WTC11 (cell line): ENCODE measurements at regions not wholly inside any gene's neighbourhood (a gene's known extent, or its start where the extent isn't known, plus 50 kb on each side); places are given as distances from the start of the nearest gene placed in this dataset.

Experiments used
- ATAC-seq: fragments of 200-7000 bp; cut with Tn5 transposase; 2 replicates; pipeline ENCODE4 v1.10.0; 2021; ENCODE audit warnings: mild to moderate bottlenecking, moderate library complexity
- CTCF ChIA-PET: fragments of 300-600 bp; sonication (Branson Sonifier 250); formaldehyde crosslinking; loops from one replicate; lab custom pipeline; 2021; ENCODE audit warnings: antibody characterized with exemption; lab: Charles Lee
- POLR2A ChIA-PET: fragments of 350-600 bp; sonication (Branson Sonifier 250); formaldehyde crosslinking; loops from one replicate; lab custom pipeline; 2021; ENCODE audit warnings: antibody characterized with exemption; lab: Charles Lee
- DNase-seq: peaks from one replicate; pipeline ENCODE4 v3.0.0; 2021; ENCODE audit warnings: low spot score
- H3K27ac Mint-ChIP-seq: 2 replicates; pipeline ENCODE4 v1.8.0; 2021; ENCODE audit warnings: mixed read lengths
- H3K27me3 Mint-ChIP-seq: 2 replicates; pipeline ENCODE4 v1.8.0; 2021; ENCODE audit warnings: low read depth, mild to moderate bottlenecking, moderate library complexity, mixed read lengths
- H3K36me3 Mint-ChIP-seq: 2 replicates; pipeline ENCODE4 v1.8.0; 2021; ENCODE audit warnings: mixed read lengths
- H3K4me1 Mint-ChIP-seq: 2 replicates; pipeline ENCODE4 v1.8.0; 2022; ENCODE audit warnings: mixed read lengths
- H3K4me3 Mint-ChIP-seq: 2 replicates; pipeline ENCODE4 v1.8.0; 2021; ENCODE audit warnings: mild to moderate bottlenecking, moderate library complexity, mixed read lengths
- H3K9me3 Mint-ChIP-seq: 2 replicates; pipeline ENCODE4 v1.8.0; 2021; ENCODE audit warnings: mixed read lengths
- ATF2 ChIP-seq: sonication (generic); formaldehyde crosslinking; IDR thresholded peaks from 2 replicates; pipeline ENCODE4 v1.8.1; 2022; ENCODE audit warnings: low read depth, missing genetic modification reagents, borderline replicate concordance
- CREB1 ChIP-seq: sonication (generic); formaldehyde crosslinking; IDR thresholded peaks from 2 replicates; pipeline ENCODE4 v1.8.0; 2023; ENCODE audit warnings: mild to moderate bottlenecking, missing genetic modification reagents
- CTCF ChIP-seq: fragments of 200-600 bp; IDR thresholded peaks from 2 replicates; pipeline ENCODE4 v1.8.0; 2022; ENCODE audit warnings: antibody characterized with exemption
- E2F4 ChIP-seq: sonication (generic); formaldehyde crosslinking; IDR thresholded peaks from 2 replicates; pipeline ENCODE4 v1.8.1; 2022; ENCODE audit warnings: low read depth, mild to moderate bottlenecking, moderate library complexity, missing genetic modification reagents, borderline replicate concordance
- ETV6 ChIP-seq: sonication (generic); formaldehyde crosslinking; IDR thresholded peaks from 2 replicates; pipeline ENCODE4 v1.8.1; 2022; ENCODE audit warnings: mild to moderate bottlenecking, missing genetic modification reagents
- FOXJ3 ChIP-seq: sonication (generic); formaldehyde crosslinking; IDR thresholded peaks from 2 replicates; pipeline ENCODE4 v1.9.0; 2021; ENCODE audit warnings: missing genetic modification reagents, mild to moderate bottlenecking, borderline replicate concordance
- HMGA2 ChIP-seq: fragments of 250-450 bp; sonication (Bioruptor Pico); IDR thresholded peaks from 2 replicates; pipeline ENCODE4 v1.4.0; 2021; ENCODE audit warnings: mild to moderate bottlenecking, moderate library complexity
- IRF2 ChIP-seq: sonication (generic); formaldehyde crosslinking; IDR thresholded peaks from 2 replicates; pipeline ENCODE4 v1.8.0; 2022; ENCODE audit warnings: low read depth, missing genetic modification reagents, borderline replicate concordance
- JUN ChIP-seq: sonication (generic); formaldehyde crosslinking; IDR thresholded peaks from 2 replicates; pipeline ENCODE4 v1.8.0; 2023; ENCODE audit warnings: mild to moderate bottlenecking, missing genetic modification reagents
- NFE2L1 ChIP-seq: sonication (generic); formaldehyde crosslinking; IDR thresholded peaks from 2 replicates; pipeline ENCODE4 v1.8.1; 2023; ENCODE audit warnings: missing genetic modification reagents
- NFYB ChIP-seq: sonication (generic); formaldehyde crosslinking; conservative IDR thresholded peaks from 2 replicates; pipeline ENCODE4 v1.8.0; 2022; ENCODE audit warnings: low read depth, missing genetic modification reagents
- NR1H2 ChIP-seq: sonication (generic); formaldehyde crosslinking; IDR thresholded peaks from 2 replicates; pipeline ENCODE4 v1.9.0; 2021; ENCODE audit warnings: mild to moderate bottlenecking, moderate library complexity, missing genetic modification reagents
- NR3C1 ChIP-seq: sonication (generic); formaldehyde crosslinking; conservative IDR thresholded peaks from 2 replicates; pipeline ENCODE4 v1.8.1; 2023; ENCODE audit warnings: low read depth, mild to moderate bottlenecking, missing genetic modification reagents
- RELA ChIP-seq: sonication (generic); formaldehyde crosslinking; IDR thresholded peaks from 2 replicates; pipeline ENCODE4 v1.8.1; 2022; ENCODE audit warnings: missing genetic modification reagents, mild to moderate bottlenecking, borderline replicate concordance
- RORB ChIP-seq: fragments of 250-450 bp; sonication (Bioruptor Pico); IDR thresholded peaks from 2 replicates; pipeline ENCODE4 v1.9.0; 2021; ENCODE audit warnings: mild to moderate bottlenecking
- SP1 ChIP-seq: sonication (generic); formaldehyde crosslinking; conservative IDR thresholded peaks from 2 replicates; pipeline ENCODE4 v1.8.1; 2022; ENCODE audit warnings: missing genetic modification reagents
- ZNF219 ChIP-seq: sonication (generic); formaldehyde crosslinking; IDR thresholded peaks from 2 replicates; pipeline ENCODE4 v1.8.0; 2023; ENCODE audit warnings: missing genetic modification reagents, mild to moderate bottlenecking, borderline replicate concordance
- ZNF281 ChIP-seq: sonication (generic); formaldehyde crosslinking; IDR thresholded peaks from 2 replicates; pipeline ENCODE4 v1.8.0; 2023; ENCODE audit warnings: mild to moderate bottlenecking, missing genetic modification reagents
- ZNF317 ChIP-seq: sonication (generic); formaldehyde crosslinking; IDR thresholded peaks from 2 replicates; pipeline ENCODE4 v1.8.1; 2023; ENCODE audit warnings: low read depth, mild to moderate bottlenecking, moderate library complexity, missing genetic modification reagents, borderline replicate concordance
- ZNF423 ChIP-seq: fragments of 250-450 bp; sonication (Bioruptor Pico); IDR thresholded peaks from 2 replicates; pipeline ENCODE4 v2.1.2; 2022; ENCODE audit warnings: mild to moderate bottlenecking, moderate library complexity
- ZNF671 ChIP-seq: fragments of 250-450 bp; sonication (Bioruptor Pico); IDR thresholded peaks from 2 replicates; pipeline ENCODE4 v1.8.0; 2021; ENCODE audit warnings: mild to moderate bottlenecking
- TF ChIP-seq, protein P1 (sequence below): fragments of 250-450 bp; sonication (Bioruptor Pico); conservative IDR thresholded peaks from 2 replicates; pipeline ENCODE4 v1.9.0; 2021; ENCODE audit warnings: mild to moderate bottlenecking
- TF ChIP-seq, protein P2 (sequence below): sonication (generic); formaldehyde crosslinking; IDR thresholded peaks from 2 replicates; pipeline ENCODE4 v1.8.1; 2022; ENCODE audit warnings: mild to moderate bottlenecking, moderate library complexity, missing genetic modification reagents
- TF ChIP-seq, protein P3 (sequence below): sonication (generic); formaldehyde crosslinking; IDR thresholded peaks from 2 replicates; pipeline ENCODE4 v1.8.1; 2022; ENCODE audit warnings: mild to moderate bottlenecking, missing genetic modification reagents, moderate library complexity, borderline replicate concordance

- Mint-ChIP-seq H3K36me3 (no peaks in the 10 kb centered on the region), H3K27me3 (peaks cover 25% of the 10 kb centered on the region), H3K27ac (no peak overlapping the region), H3K9me3 (peaks cover 4% of the 10 kb centered on the region), H3K4me1 (peaks cover 12% of the 10 kb centered on the region), H3K4me3 (no peak overlapping the region)
- DNase-seq (no peak), ATAC-seq (no peak)
- TF ChIP-seq NFE2L1 (CRISPR knock-in tag) (no peak), CTCF (no peak), ETV6 (no peak), RELA (CRISPR knock-in tag) (no peak), SP1 (CRISPR knock-in tag) (no peak), HMGA2 (no peak), ATF2 (CRISPR knock-in tag) (no peak), NR1H2 (CRISPR knock-in tag) (no peak), RORB (CRISPR knock-in tag) (no peak), ZNF671 (no peak), E2F4 (no peak), IRF2 (CRISPR knock-in tag) (no peak), ZNF423 (no peak), ZNF317 (CRISPR knock-in tag) (no peak)
- TF ChIP-seq, protein P1, sequence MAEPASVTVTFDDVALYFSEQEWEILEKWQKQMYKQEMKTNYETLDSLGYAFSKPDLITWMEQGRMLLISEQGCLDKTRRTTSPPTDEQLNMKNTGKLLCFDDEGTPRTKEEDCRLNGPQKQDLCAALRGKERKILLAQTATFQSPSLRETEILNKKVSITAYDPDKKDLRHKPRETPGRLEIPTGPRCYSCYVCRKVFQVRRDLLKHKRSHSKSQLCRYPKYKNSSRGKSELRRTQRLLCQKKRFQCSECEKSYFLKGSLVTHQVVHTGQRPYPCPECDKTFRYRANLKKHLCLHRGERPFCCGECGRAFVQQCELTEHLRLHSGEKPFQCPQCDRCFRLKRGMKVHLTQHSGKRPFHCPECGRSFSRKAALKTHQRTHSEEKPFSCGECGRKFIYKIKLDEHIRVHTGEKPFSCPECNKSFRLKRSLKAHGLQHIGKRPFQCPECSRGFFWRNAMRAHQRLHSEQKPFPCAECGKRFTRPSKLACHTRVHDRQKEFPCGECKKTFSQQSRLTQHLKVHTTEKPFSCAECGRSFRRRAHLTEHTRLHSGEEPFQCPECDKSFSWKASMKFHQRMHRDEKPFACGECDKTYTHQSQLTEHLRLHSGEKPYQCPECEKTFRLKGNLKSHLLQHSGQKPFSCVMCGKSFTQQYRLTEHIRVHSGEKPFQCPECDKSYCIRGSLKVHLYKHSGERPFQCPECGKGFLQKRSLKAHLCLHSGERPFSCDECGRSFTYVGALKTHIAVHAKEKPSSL (CRISPR knock-in tag): no peak
- TF ChIP-seq, protein P2, sequence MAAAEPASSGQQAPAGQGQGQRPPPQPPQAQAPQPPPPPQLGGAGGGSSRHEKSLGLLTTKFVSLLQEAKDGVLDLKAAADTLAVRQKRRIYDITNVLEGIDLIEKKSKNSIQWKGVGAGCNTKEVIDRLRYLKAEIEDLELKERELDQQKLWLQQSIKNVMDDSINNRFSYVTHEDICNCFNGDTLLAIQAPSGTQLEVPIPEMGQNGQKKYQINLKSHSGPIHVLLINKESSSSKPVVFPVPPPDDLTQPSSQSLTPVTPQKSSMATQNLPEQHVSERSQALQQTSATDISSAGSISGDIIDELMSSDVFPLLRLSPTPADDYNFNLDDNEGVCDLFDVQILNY (CRISPR knock-in tag): no peak
- POLR2A ChIA-PET: no interaction called here
- CTCF ChIA-PET: no interaction called here
Measured at GRCh38 chr22:27650985-27651384, 150.6 kb downstream of the MN1 start.

- Mint-ChIP-seq H3K4me1 (peaks cover 12% of the 10 kb centered on the region), H3K27me3 (peaks cover 25% of the 10 kb centered on the region), H3K27ac (no peak overlapping the region), H3K9me3 (peaks cover 8% of the 10 kb centered on the region), H3K36me3 (no peaks in the 10 kb centered on the region), H3K4me3 (no peak overlapping the region)
- POLR2A ChIA-PET: no interaction called here
- DNase-seq (no peak), ATAC-seq (no peak)
- CTCF ChIA-PET: no interaction called here
- TF ChIP-seq FOXJ3 (CRISPR knock-in tag) (no peak), RORB (CRISPR knock-in tag) (no peak), NR3C1 (CRISPR knock-in tag) (no peak), JUN (no peak), NFYB (no peak), ZNF219 (CRISPR knock-in tag) (no peak), ZNF281 (CRISPR knock-in tag) (no peak), CREB1 (no peak)
- TF ChIP-seq, protein P3, sequence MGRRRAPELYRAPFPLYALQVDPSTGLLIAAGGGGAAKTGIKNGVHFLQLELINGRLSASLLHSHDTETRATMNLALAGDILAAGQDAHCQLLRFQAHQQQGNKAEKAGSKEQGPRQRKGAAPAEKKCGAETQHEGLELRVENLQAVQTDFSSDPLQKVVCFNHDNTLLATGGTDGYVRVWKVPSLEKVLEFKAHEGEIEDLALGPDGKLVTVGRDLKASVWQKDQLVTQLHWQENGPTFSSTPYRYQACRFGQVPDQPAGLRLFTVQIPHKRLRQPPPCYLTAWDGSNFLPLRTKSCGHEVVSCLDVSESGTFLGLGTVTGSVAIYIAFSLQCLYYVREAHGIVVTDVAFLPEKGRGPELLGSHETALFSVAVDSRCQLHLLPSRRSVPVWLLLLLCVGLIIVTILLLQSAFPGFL: no peak
- TF ChIP-seq, protein P1 (CRISPR knock-in tag): no peak
Measured at GRCh38 chr22:27651486-27651885, 150.1 kb downstream of the MN1 start.
